GM12878 (cell line): ENCODE measurements at regions not wholly inside any gene's neighbourhood (a gene's known extent, or its start where the extent isn't known, plus 50 kb on each side); places are given as distances from the start of the nearest gene placed in this dataset.

ENCODE experiments used
- CBX3 ChIP-seq: fragments of 200-600 bp; sonication (generic); IDR thresholded peaks from 2 replicates; pipeline ENCODE4 v1.6.1; 2016; ENCODE audit warnings: low read depth, borderline replicate concordance
- CTCF ChIP-seq, 3 experiments: IDR thresholded peaks in 2 of 3; conservative IDR thresholded peaks in 1 of 3; 2 replicates each; pipeline ENCODE4 v1.5.1; 2011; ENCODE audit warnings: low read depth in 3 of 3, low read length in 3 of 3, mild to moderate bottlenecking in 3 of 3, control low read depth in 2 of 3, moderate library complexity in 2 of 3, inconsistent platforms in 1 of 3, mixed read lengths in 1 of 3; ENCODE audit not compliant: control insufficient read depth in 2 of 3, insufficient read depth in 1 of 3; ENCODE audit errors: extremely low read depth in 1 of 3
- ESRRA ChIP-seq: IDR thresholded peaks from 2 replicates; pipeline ENCODE4 v1.6.1; 2012; ENCODE audit warnings: mild to moderate bottlenecking, low read length, improper control_type of control experiment
- JUNB ChIP-seq: IDR thresholded peaks from 2 replicates; pipeline ENCODE4 v1.6.1; 2016; ENCODE audit warnings: antibody characterized with exemption, mild to moderate bottlenecking
- KLF5 ChIP-seq: fragments of 450-650 bp; IDR thresholded peaks from 2 replicates; pipeline ENCODE4 v1.6.1; 2014; ENCODE audit warnings: mild to moderate bottlenecking; ENCODE audit not compliant: partially characterized antibody
- MXI1 ChIP-seq: fragments of 150-350 bp; IDR thresholded peaks from 2 replicates; pipeline ENCODE4 v1.6.1; 2011; ENCODE audit warnings: low read depth, mild to moderate bottlenecking, inconsistent platforms, low read length, improper control_type of control experiment
- NFXL1 ChIP-seq: fragments of 450-650 bp; IDR thresholded peaks from 2 replicates; pipeline ENCODE4 v1.6.1; 2017; ENCODE audit warnings: antibody characterized with exemption, mild to moderate bottlenecking, borderline replicate concordance
- POLR2A ChIP-seq: IDR thresholded peaks from 2 replicates; pipeline ENCODE4 v1.6.1; 2011; ENCODE audit warnings: low read depth, mild to moderate bottlenecking, low read length
- POLR2AphosphoS2 ChIP-seq: IDR thresholded peaks from 2 replicates; pipeline ENCODE4 v1.6.1; 2011; ENCODE audit warnings: low read depth, mild to moderate bottlenecking, low read length, improper control_type of control experiment, moderate library complexity
- SIX5 ChIP-seq: IDR thresholded peaks from 2 replicates; pipeline ENCODE4 v1.6.1; 2011; ENCODE audit warnings: mild to moderate bottlenecking, low read depth, low read length, moderate library complexity; ENCODE audit not compliant: severe bottlenecking
- TF ChIP-seq, protein P1 (sequence below): IDR thresholded peaks from 2 replicates; pipeline ENCODE4 v1.6.1; 2011; ENCODE audit warnings: borderline replicate concordance, low read depth, mild to moderate bottlenecking, moderate library complexity, mixed read lengths, low read length; ENCODE audit not compliant: insufficient read depth; ENCODE audit errors: extremely low read length
- TF ChIP-seq, protein P2 (sequence below): fragments of 450-650 bp; IDR thresholded peaks from 2 replicates; pipeline ENCODE4 v1.6.1; 2016; ENCODE audit warnings: mild to moderate bottlenecking, moderate library complexity, borderline replicate concordance

- TF ChIP-seq MXI1 (no peak), NFXL1 (no peak), POLR2AphosphoS2 (no peak), CTCF (IDR thresholded peaks at IDR 0.05 in 2 of 3, conservative IDR thresholded peaks at IDR 0.05 in 1 of 3; ENCODE audit: control insufficient read depth in 2 of 3, extremely low read depth in 1 of 3, insufficient read depth in 1 of 3, low read depth in 3 of 3, low read length in 3 of 3) (no peak), ESRRA (no peak), CBX3 (no peak), POLR2A (no peak), KLF5 (no peak), JUNB (no peak), SIX5 (no peak)
- TF ChIP-seq, protein P1, sequence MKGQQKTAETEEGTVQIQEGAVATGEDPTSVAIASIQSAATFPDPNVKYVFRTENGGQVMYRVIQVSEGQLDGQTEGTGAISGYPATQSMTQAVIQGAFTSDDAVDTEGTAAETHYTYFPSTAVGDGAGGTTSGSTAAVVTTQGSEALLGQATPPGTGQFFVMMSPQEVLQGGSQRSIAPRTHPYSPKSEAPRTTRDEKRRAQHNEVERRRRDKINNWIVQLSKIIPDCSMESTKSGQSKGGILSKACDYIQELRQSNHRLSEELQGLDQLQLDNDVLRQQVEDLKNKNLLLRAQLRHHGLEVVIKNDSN = no peak
- TF ChIP-seq, protein P2, sequence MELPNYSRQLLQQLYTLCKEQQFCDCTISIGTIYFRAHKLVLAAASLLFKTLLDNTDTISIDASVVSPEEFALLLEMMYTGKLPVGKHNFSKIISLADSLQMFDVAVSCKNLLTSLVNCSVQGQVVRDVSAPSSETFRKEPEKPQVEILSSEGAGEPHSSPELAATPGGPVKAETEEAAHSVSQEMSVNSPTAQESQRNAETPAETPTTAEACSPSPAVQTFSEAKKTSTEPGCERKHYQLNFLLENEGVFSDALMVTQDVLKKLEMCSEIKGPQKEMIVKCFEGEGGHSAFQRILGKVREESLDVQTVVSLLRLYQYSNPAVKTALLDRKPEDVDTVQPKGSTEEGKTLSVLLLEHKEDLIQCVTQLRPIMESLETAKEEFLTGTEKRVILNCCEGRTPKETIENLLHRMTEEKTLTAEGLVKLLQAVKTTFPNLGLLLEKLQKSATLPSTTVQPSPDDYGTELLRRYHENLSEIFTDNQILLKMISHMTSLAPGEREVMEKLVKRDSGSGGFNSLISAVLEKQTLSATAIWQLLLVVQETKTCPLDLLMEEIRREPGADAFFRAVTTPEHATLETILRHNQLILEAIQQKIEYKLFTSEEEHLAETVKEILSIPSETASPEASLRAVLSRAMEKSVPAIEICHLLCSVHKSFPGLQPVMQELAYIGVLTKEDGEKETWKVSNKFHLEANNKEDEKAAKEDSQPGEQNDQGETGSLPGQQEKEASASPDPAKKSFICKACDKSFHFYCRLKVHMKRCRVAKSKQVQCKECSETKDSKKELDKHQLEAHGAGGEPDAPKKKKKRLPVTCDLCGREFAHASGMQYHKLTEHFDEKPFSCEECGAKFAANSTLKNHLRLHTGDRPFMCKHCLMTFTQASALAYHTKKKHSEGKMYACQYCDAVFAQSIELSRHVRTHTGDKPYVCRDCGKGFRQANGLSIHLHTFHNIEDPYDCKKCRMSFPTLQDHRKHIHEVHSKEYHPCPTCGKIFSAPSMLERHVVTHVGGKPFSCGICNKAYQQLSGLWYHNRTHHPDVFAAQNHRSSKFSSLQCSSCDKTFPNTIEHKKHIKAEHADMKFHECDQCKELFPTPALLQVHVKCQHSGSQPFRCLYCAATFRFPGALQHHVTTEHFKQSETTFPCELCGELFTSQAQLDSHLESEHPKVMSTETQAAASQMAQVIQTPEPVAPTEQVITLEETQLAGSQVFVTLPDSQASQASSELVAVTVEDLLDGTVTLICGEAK = no peak
These were observed 1631.5 kb upstream of the LRRTM3 start for GRCh38 chr10:65294329-65294728.
